Activated CD4-positive, CD25-positive, alpha-beta regulatory T cell (primary cell): ENCODE measurements at regions not wholly inside any gene's neighbourhood (a gene's known extent, or its start where the extent isn't known, plus 50 kb on each side); places are given as distances from the start of the nearest gene placed in this dataset.
"Not testable (repeated sequence)": the region's sequence is repeated elsewhere in the genome, so short reads cannot be mapped to it uniquely, and the experiment has no call there.

ENCODE experiments used
- DNase-seq, 4 experiments: peaks; one replicate each; lab custom pipeline; 2025; lab: John Stamatoyannopoulos, UW

DNA sequence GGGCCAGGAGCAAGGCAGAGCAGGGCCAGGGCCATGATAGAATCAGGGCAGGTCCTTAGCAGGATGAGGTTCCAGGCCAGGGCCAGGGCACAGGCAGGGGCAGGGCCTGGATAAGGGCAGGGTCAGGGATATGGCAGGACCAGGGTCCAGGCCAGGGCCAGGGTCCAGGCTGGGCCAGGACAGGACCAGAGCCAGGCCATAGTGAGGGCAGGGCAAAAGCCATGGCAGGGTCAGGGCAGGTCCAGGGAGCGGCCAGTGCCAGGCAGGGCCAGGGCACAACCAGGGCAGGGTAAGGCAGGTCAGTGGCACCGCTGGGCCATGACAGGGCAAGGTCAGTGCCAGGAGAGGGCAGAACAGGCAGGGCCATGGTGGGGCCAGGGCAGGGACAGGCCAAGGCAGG lies 152.2 kb downstream of the LIPI start:
- no peak for DNase-seq

DNA sequence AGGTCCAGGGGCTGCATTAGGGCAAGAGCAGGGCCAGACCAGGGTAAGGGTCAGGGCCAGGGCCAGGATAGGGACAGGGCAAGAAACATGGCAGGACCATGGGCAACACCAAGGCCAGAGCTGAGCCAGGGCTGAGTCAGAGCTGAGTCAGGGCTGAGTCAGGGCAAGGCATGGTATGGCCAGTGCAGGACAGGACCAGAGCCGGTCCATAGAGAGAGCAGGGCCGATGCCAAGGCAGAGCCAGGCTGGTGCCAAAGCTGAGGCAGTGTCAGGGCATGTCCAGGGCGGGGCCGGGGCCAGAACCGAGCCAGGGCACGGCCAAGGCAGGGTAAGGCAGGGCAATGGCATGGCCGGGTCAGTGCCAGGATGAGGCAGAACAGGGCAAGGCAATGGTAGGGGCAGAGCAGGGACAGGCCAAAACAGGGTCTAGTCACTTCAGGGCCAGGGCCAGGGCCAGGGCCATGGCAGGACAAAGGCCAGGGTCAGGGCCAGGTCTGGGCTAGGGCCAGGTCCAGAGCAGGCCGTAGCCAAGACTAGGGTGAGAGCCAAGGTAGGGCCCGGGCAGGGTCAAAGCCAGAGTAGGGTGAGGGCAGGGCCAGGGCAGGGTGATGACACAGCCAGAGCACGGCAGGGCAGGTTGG lies 152.8 kb downstream of the LIPI start:
- not testable (repeated sequence) for DNase-seq

DNA sequence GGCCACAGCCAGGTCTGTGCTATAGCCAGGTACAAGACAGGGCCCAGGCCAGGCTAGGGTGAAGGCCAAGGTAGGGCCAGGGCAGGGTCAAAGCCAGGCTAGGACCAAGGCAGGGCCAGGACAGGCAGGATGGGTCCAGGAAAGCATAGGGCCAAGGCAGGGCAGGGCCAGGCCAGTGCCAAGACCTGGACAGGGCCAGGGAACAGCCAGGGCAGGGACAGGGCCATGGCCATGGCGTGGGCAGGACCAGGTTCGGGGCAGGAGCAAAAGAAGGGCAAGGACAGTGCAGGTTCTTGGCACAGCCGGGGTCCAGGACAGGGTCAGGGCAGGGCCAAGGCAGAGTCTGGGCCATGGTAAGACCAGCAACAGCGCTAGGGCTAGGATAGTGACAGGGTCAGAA lies 153.4 kb downstream of the LIPI start:
- no peak for DNase-seq

DNA sequence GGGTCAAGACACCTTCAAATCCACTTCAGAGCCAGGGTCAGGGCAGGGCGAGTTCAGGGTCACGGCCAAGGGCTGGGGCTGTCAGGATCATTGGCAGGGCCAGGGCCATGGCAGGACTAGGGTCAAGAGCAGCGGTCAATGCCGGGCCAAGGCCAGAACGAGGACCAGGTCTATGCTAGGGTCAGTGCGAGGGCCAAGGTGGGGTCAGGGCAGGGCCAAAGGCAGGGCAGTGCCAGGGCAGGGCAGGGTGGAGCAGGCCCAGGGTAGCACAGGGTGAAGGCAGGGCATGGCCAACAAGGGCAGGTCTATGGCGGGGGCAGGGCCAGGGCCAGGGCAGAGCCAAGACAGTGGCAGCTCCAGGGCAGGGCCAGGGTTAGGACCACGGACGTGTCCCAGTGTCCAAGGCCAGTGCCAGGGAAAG lies 154.0 kb downstream of the LIPI start:
- no peak for DNase-seq

DNA sequence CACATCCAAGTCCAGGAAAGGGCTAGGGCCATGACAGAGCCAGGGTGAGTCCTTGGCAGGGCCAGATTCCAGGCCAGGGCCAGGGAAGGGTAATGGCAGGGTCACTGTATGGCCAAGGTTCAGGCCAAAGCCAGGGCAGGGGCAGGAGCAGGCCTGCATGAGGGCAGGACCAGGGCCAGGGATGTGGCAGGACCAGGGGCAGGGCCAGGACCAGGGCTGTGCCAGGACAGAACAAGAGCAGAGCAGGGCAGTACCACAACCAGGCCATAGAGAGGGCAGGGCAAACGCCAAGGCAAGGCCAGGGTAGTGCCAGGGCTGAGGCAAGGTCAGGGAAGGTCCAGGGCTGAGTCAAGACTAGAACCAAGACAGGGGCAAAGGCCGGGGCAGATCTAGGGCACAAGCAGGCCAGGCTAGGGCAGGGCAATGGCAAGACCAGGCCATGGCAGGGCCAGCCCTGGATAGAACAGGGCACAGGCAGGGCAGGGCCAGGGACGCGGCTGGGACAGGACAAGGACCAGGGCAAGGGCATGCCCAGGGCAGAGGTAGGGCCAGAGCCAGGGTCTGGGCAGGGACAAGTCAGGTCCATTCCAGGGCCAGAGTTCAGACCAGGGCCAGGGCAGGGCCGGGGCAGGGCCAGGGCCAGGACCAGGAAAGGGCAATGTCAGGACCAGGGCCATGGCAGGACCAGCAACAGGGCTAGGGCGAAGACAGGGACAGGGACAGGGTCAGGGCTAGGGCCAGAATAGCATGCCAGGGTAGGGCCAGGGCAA lies 154.8 kb downstream of the LIPI start:
- not testable (repeated sequence) for DNase-seq

DNA sequence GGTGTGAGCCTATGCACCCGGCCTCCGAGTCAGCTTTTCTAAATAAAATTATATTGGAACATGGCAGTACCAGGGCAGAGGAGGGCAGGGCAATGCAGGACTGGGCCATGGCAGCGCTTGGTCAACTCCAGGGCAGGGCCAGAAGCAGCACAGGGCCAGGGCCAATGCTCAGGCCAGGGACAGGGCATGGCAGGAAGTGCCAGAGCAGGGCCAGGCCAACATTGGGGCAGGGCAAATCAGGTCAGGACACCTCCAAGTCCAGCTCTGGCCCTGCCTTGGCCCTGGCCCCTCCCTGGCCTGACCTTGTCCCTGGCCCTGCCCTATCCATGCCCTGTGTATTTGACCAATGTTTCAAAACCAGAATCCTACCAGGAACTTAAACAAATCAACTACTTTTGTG lies 156.1 kb downstream of the LIPI start:
- DNase-seq: no peak

DNA sequence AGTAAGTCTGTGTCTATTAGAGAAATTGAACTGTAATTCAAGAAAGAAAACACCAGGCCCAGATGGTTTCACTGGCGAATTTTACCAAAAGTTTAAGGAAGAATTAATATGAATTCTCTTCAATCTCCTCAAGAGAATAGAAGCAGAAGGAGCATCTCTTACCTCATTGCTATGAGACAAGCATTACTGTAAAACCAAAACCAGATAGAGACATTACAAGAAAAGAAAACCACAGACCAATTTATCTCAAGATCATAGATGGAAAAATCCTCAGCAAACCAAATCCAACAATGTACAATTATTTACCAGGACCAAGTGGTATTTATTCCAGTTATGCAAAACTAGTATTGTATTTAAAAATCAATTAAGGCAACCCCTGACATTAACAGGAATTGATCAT lies 160.6 kb downstream of the LIPI start:
- DNase-seq: no peak

DNA sequence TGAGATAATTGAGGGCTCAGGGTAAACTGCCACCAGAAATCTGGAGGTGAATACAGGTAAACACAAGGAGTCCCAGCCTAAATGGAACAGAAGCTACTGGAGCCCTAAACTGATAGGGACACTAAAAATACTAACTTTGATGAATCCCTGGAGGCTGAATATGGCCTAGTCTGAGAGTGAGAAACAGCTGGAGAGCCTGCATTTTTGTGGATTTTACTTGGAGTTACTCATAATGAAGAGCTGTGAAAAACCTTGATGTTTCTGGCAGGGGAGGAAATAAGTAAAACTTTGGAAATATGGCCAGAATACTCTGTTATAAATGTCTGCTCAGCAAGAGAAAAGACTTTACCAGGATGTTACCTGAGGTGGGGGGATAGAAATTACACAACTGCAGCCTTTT lies 164.4 kb downstream of the LIPI start:
- no peak for DNase-seq

DNA sequence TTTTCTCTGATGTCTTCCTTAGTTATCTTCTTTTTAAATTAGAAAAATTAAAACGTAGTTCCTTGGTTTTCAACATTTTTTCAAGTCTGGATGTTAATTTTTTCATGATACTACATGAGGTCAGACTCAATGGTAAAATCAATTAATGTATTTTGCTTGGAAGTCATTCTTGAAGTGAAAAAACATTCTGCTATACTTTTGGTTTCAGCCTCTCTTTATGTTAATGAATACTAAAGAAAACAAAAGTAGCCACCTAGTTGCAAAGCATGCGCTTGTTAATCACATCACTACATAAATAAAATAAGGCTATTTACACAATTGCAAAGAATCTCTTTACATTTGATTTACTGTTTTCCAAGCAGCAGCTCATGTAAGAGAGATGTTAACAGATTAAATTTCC lies 170.4 kb downstream of the LIPI start:
- DNase-seq: no peak

DNA sequence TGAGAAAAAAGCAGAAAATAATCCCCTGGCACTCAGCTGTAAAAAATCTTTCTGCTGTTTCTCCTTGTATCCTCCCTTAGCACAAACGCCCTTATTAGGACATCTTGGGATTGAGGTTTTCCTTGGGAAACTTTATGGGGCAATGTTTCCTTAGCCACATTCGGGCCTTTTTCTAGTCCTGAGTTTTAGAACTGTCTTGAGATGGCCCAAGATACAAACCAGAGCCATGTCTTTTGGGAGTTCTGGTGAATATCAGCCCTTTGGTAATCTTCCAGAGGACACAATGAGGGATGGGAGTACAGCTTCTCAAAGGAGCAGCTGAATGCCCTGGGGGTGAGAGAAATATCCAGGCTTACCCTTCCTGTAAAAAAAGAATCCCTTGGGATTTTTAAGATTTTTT lies 182.1 kb downstream of the LIPI start:
- not testable (repeated sequence) for DNase-seq

DNA sequence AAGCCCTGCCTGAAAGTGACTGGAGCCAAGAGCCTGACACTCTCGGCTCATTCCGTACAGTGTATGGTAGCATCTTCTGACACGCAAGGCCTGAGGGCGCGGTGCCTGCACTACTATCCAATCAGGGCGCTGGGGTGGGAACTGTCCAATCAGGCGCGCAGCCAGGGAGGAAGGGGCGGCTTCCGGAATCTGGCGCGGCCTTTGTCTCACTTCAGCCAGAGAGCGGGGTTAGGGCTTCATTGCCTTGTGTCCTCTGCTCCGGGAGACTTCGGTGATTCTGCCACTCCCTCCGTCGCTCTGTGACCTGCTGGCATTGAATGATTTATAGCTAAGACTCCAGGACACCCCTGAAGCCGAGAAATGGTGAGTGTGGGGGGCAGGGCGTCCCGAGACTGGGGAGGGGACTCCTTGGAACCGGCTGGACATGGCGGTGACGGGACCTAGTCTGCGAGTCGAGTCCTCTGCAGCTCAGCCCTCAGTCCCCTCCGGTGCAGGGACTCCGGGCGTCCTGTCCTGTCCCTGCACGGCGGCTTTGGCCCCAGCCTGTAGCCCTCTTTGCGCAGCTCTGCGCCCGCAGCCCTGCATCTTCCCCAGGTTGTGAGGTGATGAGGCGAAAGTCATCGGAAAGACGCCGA lies 183.4 kb downstream of the LIPI start:
- DNase-seq: peak; percentile 59 to 72 (median 66)

DNA sequence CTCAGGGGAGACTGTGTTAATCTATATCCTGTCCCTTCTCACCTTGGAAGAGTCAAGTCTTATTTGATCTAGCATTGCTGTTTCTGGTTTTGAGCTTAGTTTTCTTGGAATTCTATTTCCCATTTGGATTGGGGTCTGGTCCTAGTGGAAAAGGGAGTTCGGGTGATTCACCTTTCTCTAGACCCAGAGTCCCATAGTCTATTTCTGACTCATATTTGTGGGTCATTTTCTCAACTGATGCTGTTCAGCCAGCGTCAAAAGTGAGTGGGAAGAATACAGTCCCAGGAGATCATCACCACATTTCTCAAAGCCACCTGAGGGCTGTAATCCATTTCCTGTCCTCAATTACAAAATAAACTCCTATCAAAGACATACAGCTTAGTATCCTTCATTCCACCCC lies 190.6 kb downstream of the LIPI start:
- not testable (repeated sequence) for DNase-seq

DNA sequence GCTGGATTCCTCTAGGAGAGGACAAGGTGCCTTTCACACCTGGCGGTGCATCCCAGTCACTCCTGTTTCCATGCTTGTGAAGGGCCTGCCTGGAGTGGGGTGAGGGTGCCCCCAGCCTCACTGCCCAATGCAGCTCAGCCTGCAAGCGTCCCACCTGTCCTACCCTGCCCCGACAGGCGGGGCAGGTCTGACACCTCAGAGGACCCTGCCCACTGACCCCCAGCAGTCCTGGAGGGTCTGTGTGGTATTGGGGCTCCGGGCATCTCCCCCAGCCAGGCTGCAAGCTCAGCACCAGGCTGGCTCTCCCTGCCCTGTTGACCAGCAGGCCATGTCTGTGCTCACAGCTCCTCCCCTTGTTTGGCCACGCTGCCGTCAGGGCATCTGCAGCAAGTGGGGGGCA lies 194.9 kb downstream of the LIPI start:
- DNase-seq: not testable (repeated sequence)

DNA sequence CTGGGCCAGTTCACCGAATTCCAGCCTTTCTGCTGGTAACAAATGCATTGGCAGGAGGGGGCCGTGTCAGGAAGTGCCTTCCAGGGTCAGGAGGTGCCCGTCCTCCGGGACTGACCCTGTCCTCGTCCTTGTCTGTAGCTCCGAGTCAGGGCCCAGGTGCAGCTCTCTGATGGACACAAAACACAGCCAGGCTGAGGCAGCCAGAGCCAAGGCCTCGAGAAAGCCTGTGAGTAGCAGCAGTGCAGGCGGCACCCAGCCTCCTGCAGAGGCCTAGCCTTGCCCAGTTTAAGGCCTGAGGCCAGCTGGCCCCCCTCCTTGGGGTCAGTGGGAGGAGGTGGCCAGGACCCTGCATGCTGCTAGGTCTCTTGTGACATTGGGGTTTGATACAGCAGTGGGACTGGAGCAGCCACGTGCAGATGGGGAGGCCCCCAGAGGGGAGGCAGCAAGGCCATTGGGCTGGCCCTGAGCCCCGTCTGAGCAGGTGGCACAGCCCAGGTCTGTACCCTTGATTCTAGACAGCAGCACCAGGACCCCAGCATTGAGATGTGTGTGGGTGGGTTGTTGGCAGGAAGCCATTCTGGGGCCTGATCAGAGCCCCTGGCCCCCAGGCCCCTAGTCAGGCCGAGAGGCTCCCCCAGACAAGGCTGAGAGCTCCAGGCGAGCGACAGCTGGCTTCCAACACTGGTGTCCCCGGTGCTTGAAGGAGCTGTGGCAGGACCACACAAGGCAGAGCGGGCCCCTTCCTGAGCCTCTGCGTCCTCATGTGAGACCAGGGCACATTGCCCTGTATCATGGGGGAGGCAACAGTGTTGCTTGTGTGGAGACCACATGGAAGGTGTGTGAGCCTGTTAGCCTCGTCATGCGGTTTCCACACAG lies 196.9 kb downstream of the LIPI start:
- DNase-seq: not testable (repeated sequence)

DNA sequence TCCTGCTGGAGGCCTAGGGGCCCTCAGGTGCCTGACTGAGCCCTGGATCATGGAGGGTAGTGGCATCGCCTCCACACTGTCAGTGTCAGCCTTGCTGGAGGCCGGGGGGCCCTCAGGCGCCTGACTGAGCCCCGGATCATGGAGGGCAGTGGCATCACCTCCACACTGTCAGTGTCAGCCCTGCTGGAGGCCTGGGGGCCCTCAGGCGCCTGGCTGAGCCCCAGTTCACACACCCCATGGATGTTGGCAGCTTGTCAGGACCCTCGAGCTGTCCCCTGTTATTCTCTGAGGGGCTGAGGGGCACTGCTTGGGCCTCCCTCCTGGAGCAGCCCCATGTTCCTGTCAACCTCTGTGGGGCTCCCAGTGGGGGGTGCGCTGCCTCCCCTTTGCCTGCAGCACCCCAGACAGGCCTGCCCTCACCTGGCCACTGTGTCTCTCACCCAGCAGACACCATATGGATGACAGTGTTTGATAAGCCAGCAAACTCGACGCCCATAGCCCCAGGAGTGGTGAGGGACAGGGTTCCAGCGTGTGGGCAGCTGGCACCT lies 197.6 kb downstream of the LIPI start:
- DNase-seq: no peak

DNA sequence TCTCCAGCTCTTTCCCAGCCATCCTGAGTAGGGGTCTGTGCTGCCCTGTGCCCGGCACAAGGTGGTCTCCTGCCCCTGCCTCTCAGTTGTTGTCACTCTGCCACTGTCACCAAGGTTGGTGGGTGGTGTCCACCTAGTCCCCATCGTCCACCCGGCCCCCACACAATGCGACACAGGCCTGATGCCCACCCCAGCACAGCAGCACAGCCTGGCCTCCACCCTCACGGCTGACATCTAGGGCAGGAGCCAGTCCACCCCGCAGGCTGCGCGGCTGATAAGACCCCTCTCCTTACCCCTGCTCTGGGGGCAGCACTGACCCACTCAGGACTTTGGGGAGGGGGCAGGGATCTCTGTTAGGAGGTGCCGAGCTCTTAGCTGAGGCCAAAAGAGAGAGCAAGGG lies 198.3 kb downstream of the LIPI start:
- DNase-seq: no peak

DNA sequence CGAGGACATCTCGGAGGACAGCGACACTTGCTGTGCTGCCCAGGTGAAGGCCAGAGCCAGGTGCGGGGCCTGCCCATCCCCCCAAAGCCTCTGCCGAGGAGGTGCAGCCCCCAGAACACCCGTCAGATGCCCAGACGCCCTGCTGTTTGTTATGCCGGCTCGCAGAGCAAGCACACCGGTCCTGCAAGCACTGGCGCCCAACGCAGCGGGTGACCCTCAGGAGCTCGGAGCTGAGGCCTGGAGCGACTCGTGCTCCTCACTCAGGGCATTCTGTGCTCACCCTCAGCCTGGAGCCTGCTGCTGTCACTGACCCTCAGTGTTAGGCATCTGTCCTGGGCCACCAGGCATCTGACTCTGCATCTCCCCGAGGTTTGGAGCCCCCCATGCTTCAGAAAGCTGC lies 199.0 kb downstream of the LIPI start:
- DNase-seq: not testable (repeated sequence)

DNA sequence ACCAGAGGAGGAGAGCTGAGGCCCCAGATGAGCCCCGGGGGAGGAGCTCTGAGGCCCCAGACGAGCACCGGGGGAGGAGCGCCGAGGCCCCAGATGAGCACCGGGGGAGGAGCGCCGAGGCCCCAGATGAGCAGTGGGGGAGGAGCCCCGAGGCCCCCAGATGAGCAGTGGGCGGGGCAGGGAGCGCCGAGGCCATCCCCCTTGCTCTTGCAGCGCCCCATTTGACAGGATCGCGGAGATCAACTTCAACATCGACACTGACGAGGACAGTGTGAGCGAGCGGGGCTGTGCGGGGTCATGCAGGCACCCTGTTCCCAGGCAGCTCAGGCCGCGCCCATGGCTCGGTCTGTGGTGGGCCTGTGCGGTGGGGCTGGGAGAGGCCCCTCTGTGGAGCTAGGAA lies 199.6 kb downstream of the LIPI start:
- not testable (repeated sequence) for DNase-seq

DNA sequence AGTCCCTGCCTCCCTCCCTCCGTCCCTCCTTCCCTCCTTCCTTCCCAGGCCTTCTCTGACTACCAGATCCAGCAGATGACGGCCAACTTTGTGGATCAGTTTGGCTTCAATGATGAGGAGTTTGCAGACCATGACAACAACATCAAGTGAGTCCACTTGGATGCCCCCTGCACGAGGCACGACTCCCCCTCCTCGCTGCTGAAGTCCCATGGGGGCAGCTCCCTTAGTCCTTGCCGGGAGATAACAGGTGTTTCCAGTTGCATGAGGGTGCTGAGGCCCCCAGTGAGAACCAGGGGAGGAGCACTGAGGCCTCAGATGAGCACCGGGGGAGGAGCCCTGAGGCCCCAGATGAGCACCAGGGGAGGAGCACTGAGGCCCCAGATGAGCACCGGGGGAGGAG lies 200.0 kb downstream of the LIPI start:
- no peak for DNase-seq

DNA sequence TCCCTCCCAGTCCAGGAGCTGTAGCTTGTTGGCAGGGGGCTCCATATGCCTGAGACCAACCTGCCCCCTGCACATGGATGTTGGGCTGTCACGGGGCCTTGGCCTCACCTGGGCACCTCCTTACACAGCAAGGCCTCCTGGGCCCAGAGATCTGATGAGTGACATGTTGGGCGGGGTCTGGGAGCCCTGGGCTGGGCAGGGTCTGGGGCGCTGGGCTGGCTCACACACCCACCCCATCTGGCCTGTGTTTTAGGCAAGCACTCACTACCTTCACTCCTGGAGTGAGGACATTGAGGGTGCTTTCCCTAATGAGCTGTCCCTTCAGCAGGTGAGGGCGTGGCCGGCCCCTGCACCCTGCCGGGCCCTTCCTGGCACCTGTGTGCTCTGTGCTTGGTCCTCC lies 200.8 kb downstream of the LIPI start:
- not testable (repeated sequence) for DNase-seq

DNA sequence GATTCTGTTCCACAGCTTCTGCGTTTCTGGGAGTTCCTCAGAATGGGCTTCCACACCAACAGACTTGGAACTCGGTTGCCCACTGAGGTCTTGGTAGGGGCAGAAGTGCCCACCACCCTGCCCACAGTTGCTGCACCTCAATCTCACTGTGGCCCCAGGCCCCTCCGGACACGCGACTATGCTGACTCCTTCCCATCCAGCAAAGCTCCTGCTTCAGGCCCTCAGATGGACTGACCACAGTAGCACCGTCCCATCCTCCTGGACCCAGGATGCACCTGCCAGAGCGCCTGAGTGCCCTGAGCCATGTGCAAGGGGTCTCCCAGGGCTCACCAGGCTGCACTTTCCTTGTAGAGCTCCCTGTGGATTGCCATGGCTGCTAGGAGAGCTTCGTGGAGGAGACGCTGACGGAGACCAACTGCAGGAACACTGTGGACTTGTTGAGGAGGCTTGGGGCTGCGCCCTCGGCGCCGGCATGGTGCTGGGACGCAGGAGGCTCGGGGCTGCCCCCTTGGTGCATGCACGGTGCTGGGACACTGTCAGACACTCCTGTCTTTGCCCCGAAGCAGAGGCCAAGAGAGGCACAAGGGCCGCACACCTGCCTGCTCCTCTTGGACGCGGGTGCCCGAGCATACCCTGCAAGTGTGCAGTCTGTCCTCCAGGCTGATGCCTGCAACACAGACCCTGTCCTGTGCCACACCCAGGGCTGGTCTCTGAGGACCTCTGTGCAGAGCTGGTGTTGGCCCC lies 201.3 kb downstream of the LIPI start:
- DNase-seq: not testable (repeated sequence)
